ENCODE measurements at regions not wholly inside any gene's neighbourhood (a gene's known extent, or its start where the extent isn't known, plus 50 kb on each side); places are given as distances from the start of the nearest gene placed in this dataset.

- no peaks in the 10 kb centered on the region for H3K36me3 ChIP-seq (ENCODE audit: control insufficient read depth, insufficient read depth, low read length)
- no peak for TF ChIP-seq EZH2 (IDR thresholded peaks at IDR 0.05; ENCODE audit: low read length, missing control alignments)
- no peak for TF ChIP-seq CTCF (conservative IDR thresholded peaks at IDR 0.05 in 1 of 2, IDR thresholded peaks at IDR 0.05 in 1 of 2; ENCODE audit: low read depth in 1 of 2, low read length in 2 of 2)
Observed at GRCh38 chr6:88369262-88369661, 203.1 kb upstream of the CNR1 start.

GRCh38 chr6:88368071-88368787, 202.1 kb upstream of the CNR1 start:
- H2AFZ ChIP-seq (ENCODE audit: low read length), result no peak overlapping the region
- no peaks in the 10 kb centered on the region for H3K4me1 ChIP-seq (ENCODE audit: control insufficient read depth, extremely low read depth, insufficient read depth, low read length)
- no peaks in the 10 kb centered on the region for H3K27me3 ChIP-seq (ENCODE audit: control insufficient read depth, insufficient read depth, low read length)
- H3K4me3 ChIP-seq (replicated peaks in 1 of 4; ENCODE audit: control extremely low read depth in 1 of 4, insufficient read depth in 1 of 4, low read depth in 3 of 4, low read length in 4 of 4), result no peak overlapping the region
- H3K9ac ChIP-seq (ENCODE audit: insufficient read depth, low read length), result no peak overlapping the region
- DNase-seq (ENCODE audit: low read depth in 2 of 2), result peak; percentile 43 to 81
- TF ChIP-seq EZH2 (IDR thresholded peaks at IDR 0.05; ENCODE audit: low read length, missing control alignments) (no peak), CTCF (conservative IDR thresholded peaks at IDR 0.05 in 1 of 2, IDR thresholded peaks at IDR 0.05 in 1 of 2; ENCODE audit: low read depth in 1 of 2, low read length in 2 of 2) (no peak)
- no peaks in the 10 kb centered on the region for H3K79me2 ChIP-seq (ENCODE audit: control insufficient read depth, insufficient read depth, low read length)
- H3K36me3 ChIP-seq (ENCODE audit: control insufficient read depth, insufficient read depth, low read length), result no peaks in the 10 kb centered on the region
- no peak overlapping the region for H3K27ac ChIP-seq (ENCODE audit: insufficient read depth, low read length)
- H3K4me2 ChIP-seq (ENCODE audit: extremely low read depth, insufficient read depth, low read length), result no peak overlapping the region
- H4K20me1 ChIP-seq (ENCODE audit: control insufficient read depth, extremely low read depth, insufficient read depth, low read length), result no peaks in the 10 kb centered on the region
- H3K9me3 ChIP-seq (ENCODE audit: control insufficient read depth, insufficient read depth, low read depth, low read length), result no peaks in the 10 kb centered on the region

More at GRCh38 chr6:88369262-88369661, 203.1 kb upstream of the CNR1 start:
- Histone ChIP-seq H3K9me3 (ENCODE audit: control insufficient read depth, insufficient read depth, low read depth, low read length) (no peaks in the 10 kb centered on the region), H3K27me3 (ENCODE audit: control insufficient read depth, insufficient read depth, low read length) (no peaks in the 10 kb centered on the region), H3K79me2 (ENCODE audit: control insufficient read depth, insufficient read depth, low read length) (no peaks in the 10 kb centered on the region), H3K4me2 (ENCODE audit: extremely low read depth, insufficient read depth, low read length) (no peak overlapping the region), H3K27ac (ENCODE audit: insufficient read depth, low read length) (no peak overlapping the region), H4K20me1 (ENCODE audit: control insufficient read depth, extremely low read depth, insufficient read depth, low read length) (no peaks in the 10 kb centered on the region), H3K4me3 (replicated peaks in 1 of 4; ENCODE audit: control extremely low read depth in 1 of 4, insufficient read depth in 1 of 4, low read depth in 3 of 4, low read length in 4 of 4) (no peak overlapping the region), H3K4me1 (ENCODE audit: control insufficient read depth, extremely low read depth, insufficient read depth, low read length) (no peaks in the 10 kb centered on the region), H3K9ac (ENCODE audit: insufficient read depth, low read length) (no peak overlapping the region), H2AFZ (ENCODE audit: low read length) (no peak overlapping the region)
- no peak for DNase-seq (ENCODE audit: low read depth in 2 of 2)

GRCh38 chr6:88367248-88367647, 201.1 kb upstream of the CNR1 start:
- no peak for DNase-seq (ENCODE audit: low read depth in 2 of 2)
- Histone ChIP-seq H3K4me1 (ENCODE audit: control insufficient read depth, extremely low read depth, insufficient read depth, low read length) (no peaks in the 10 kb centered on the region), H3K36me3 (ENCODE audit: control insufficient read depth, insufficient read depth, low read length) (no peaks in the 10 kb centered on the region), H3K9ac (ENCODE audit: insufficient read depth, low read length) (no peak overlapping the region), H3K9me3 (ENCODE audit: control insufficient read depth, insufficient read depth, low read depth, low read length) (no peaks in the 10 kb centered on the region), H3K27me3 (ENCODE audit: control insufficient read depth, insufficient read depth, low read length) (no peaks in the 10 kb centered on the region), H3K79me2 (ENCODE audit: control insufficient read depth, insufficient read depth, low read length) (no peaks in the 10 kb centered on the region), H3K4me3 (replicated peaks in 1 of 4; ENCODE audit: control extremely low read depth in 1 of 4, insufficient read depth in 1 of 4, low read depth in 3 of 4, low read length in 4 of 4) (no peak overlapping the region), H2AFZ (ENCODE audit: low read length) (no peak overlapping the region), H4K20me1 (ENCODE audit: control insufficient read depth, extremely low read depth, insufficient read depth, low read length) (no peaks in the 10 kb centered on the region), H3K27ac (ENCODE audit: insufficient read depth, low read length) (no peak overlapping the region), H3K4me2 (ENCODE audit: extremely low read depth, insufficient read depth, low read length) (no peak overlapping the region)
- TF ChIP-seq CTCF (conservative IDR thresholded peaks at IDR 0.05 in 1 of 2, IDR thresholded peaks at IDR 0.05 in 1 of 2; ENCODE audit: low read depth in 1 of 2, low read length in 2 of 2), result no peak

Data from fibroblast of lung (primary cell).